ENCODE measurements at regions not wholly inside any gene's neighbourhood (a gene's known extent, or its start where the extent isn't known, plus 50 kb on each side); places are given as distances from the start of the nearest gene placed in this dataset.

DNA sequence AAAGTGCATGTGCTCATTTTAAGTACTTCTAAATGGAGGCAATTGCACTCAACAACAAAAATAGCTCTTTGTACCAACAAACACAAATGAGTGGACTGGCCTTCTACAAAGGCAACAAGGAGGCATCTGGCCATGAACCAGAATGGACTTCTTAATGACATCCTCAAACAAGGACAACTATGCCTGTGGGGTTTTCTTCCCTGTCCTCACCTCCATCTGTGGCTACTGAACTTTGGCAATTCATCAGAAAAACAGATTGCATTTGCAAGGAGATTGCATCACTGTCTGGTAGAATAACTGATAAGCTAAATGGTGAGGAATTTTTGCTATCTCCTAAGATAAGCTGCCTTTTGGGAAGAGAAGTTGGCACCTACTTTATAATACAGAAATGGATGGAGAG, 447.3 kb upstream of the CCNG1 start:
- Histone ChIP-seq H3K27me3 (ENCODE audit: control insufficient read depth, insufficient read depth, low read length) (no peaks in the 10 kb centered on the region), H3K4me1 (ENCODE audit: control insufficient read depth in 2 of 3, insufficient read depth in 2 of 3, low read depth in 1 of 3, low read length in 3 of 3) (no peaks in the 10 kb centered on the region), H3K27ac (ENCODE audit: low read depth in 2 of 2, low read length in 2 of 2) (no peak overlapping the region), H3K9ac (ENCODE audit: low read length in 3 of 3) (no peak overlapping the region), H3K9me3 (ENCODE audit: control insufficient read depth in 2 of 3, insufficient read depth in 1 of 3, low read length in 3 of 3) (no peaks in the 10 kb centered on the region), H3K4me3 (ENCODE audit: low read length in 3 of 3) (no peak overlapping the region), H3K36me3 (ENCODE audit: control insufficient read depth in 2 of 3, insufficient read depth in 3 of 3, low read length in 3 of 3) (no peaks in the 10 kb centered on the region)
- TF ChIP-seq, protein P1, sequence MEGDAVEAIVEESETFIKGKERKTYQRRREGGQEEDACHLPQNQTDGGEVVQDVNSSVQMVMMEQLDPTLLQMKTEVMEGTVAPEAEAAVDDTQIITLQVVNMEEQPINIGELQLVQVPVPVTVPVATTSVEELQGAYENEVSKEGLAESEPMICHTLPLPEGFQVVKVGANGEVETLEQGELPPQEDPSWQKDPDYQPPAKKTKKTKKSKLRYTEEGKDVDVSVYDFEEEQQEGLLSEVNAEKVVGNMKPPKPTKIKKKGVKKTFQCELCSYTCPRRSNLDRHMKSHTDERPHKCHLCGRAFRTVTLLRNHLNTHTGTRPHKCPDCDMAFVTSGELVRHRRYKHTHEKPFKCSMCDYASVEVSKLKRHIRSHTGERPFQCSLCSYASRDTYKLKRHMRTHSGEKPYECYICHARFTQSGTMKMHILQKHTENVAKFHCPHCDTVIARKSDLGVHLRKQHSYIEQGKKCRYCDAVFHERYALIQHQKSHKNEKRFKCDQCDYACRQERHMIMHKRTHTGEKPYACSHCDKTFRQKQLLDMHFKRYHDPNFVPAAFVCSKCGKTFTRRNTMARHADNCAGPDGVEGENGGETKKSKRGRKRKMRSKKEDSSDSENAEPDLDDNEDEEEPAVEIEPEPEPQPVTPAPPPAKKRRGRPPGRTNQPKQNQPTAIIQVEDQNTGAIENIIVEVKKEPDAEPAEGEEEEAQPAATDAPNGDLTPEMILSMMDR (IDR thresholded peaks at IDR 0.05; ENCODE audit: borderline replicate concordance, extremely low read depth, insufficient read depth) = no peak
- no peak for FAIRE-seq
- intact Hi-C loops (cut with DNase I) = no loop called here
- DNase-seq = no peak

- intact Hi-C loops (cut with DNase I) = no loop called here
- FAIRE-seq = no peak
- no peak overlapping the region for H3K9ac ChIP-seq (ENCODE audit: low read length in 3 of 3)
Observed at GRCh38 chr5:162990856-162991497, 446.4 kb upstream of the CCNG1 start.

DNA sequence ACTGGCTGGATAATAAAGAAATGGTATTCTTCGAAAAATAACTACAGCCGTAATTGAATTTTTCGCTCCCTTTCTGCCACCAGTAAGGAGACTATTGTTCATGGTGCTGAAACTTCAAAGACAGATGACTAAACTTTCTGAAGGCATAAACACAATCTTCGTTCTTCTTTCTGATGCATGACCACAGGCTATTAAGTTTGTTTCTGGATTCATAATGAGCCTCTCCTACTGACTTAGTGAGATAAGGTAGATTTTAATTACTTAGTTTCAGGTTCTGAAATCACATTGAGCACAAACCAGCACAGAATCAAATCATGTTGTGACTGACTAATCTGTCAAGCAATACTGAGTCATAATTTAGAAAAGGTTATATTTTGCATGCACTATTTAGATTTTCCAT, 441.8 kb upstream of the CCNG1 start:
- intact Hi-C loops (cut with DNase I) = no loop called here
- Histone ChIP-seq H3K36me3 (ENCODE audit: control insufficient read depth in 2 of 3, insufficient read depth in 3 of 3, low read length in 3 of 3) (no peaks in the 10 kb centered on the region), H3K27me3 (ENCODE audit: control insufficient read depth, insufficient read depth, low read length) (no peaks in the 10 kb centered on the region), H3K9ac (ENCODE audit: low read length in 3 of 3) (no peak overlapping the region), H3K9me3 (ENCODE audit: control insufficient read depth in 2 of 3, insufficient read depth in 1 of 3, low read length in 3 of 3) (no peaks in the 10 kb centered on the region), H3K27ac (ENCODE audit: low read depth in 2 of 2, low read length in 2 of 2) (no peak overlapping the region), H3K4me1 (ENCODE audit: control insufficient read depth in 2 of 3, insufficient read depth in 2 of 3, low read depth in 1 of 3, low read length in 3 of 3) (no peaks in the 10 kb centered on the region), H3K4me3 (ENCODE audit: low read length in 3 of 3) (no peak overlapping the region)
- TF ChIP-seq, protein P1 (IDR thresholded peaks at IDR 0.05; ENCODE audit: borderline replicate concordance, extremely low read depth, insufficient read depth) = no peak
- FAIRE-seq (no peak), DNase-seq (no peak)

More at GRCh38 chr5:162990856-162991497, 446.4 kb upstream of the CCNG1 start:
- Histone ChIP-seq H3K36me3 (ENCODE audit: control insufficient read depth in 2 of 3, insufficient read depth in 3 of 3, low read length in 3 of 3) (no peaks in the 10 kb centered on the region), H3K4me1 (ENCODE audit: control insufficient read depth in 2 of 3, insufficient read depth in 2 of 3, low read depth in 1 of 3, low read length in 3 of 3) (no peaks in the 10 kb centered on the region), H3K9me3 (ENCODE audit: control insufficient read depth in 2 of 3, insufficient read depth in 1 of 3, low read length in 3 of 3) (no peaks in the 10 kb centered on the region), H3K27me3 (ENCODE audit: control insufficient read depth, insufficient read depth, low read length) (no peaks in the 10 kb centered on the region), H3K4me3 (ENCODE audit: low read length in 3 of 3) (no peak overlapping the region), H3K27ac (ENCODE audit: low read depth in 2 of 2, low read length in 2 of 2) (no peak overlapping the region)
- TF ChIP-seq, protein P1 (IDR thresholded peaks at IDR 0.05; ENCODE audit: borderline replicate concordance, extremely low read depth, insufficient read depth) = no peak
- no peak for DNase-seq

DNA sequence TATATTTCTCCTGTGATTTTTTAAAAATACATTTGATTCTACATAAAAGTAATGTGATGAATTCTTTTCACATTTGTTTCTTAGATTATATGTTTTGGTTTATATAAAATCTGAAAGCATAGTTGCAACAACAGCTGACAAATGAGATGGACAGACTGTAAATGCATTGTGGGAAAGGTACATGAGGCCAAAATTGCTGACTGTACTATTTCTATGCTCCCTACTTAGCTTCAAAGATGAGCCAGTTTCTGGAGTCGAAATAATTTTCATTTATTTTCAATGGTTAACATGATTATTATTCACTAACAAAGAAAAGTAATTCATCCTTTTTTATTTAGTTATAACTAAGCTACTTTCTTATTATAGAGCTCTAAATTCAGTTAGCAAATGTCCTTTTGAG, 441.3 kb upstream of the CCNG1 start:
- TF ChIP-seq, protein P1 (IDR thresholded peaks at IDR 0.05; ENCODE audit: borderline replicate concordance, extremely low read depth, insufficient read depth) = no peak
- Histone ChIP-seq H3K9me3 (ENCODE audit: control insufficient read depth in 2 of 3, insufficient read depth in 1 of 3, low read length in 3 of 3) (no peaks in the 10 kb centered on the region), H3K36me3 (ENCODE audit: control insufficient read depth in 2 of 3, insufficient read depth in 3 of 3, low read length in 3 of 3) (no peaks in the 10 kb centered on the region), H3K27ac (ENCODE audit: low read depth in 2 of 2, low read length in 2 of 2) (no peak overlapping the region), H3K27me3 (ENCODE audit: control insufficient read depth, insufficient read depth, low read length) (no peaks in the 10 kb centered on the region), H3K4me1 (ENCODE audit: control insufficient read depth in 2 of 3, insufficient read depth in 2 of 3, low read depth in 1 of 3, low read length in 3 of 3) (no peaks in the 10 kb centered on the region), H3K9ac (ENCODE audit: low read length in 3 of 3) (no peak overlapping the region), H3K4me3 (ENCODE audit: low read length in 3 of 3) (no peak overlapping the region)
- FAIRE-seq = no peak
- no peak for DNase-seq
- intact Hi-C loops (cut with DNase I) = no loop called here

All from kidney (tissue), 13 donors.